K562 (cell line): ENCODE measurements at regions not wholly inside any gene's neighbourhood (a gene's known extent, or its start where the extent isn't known, plus 50 kb on each side); places are given as distances from the start of the nearest gene placed in this dataset.
A peak's percentile ranks its signal among the peaks of the same experiment; 100 is the strongest.

Experiments
- ATAC-seq: fragments of 200-7000 bp; cut with Tn5 transposase; 3 replicates; pipeline ENCODE4 v1.9.1; 2020; ENCODE audit warnings: moderate library complexity
- BruUV-seq: library from RNA; stranded (reverse); fragments of 400-500 nt; replicated peaks from 2 replicates; lab custom pipeline; 2021; lab: Mats Ljungman, UMichigan
- CTCF ChIA-PET: fragments of 300-600 bp; formaldehyde crosslinking; extraction: SDS; loops from one replicate; lab custom pipeline; 2021; ENCODE audit warnings: low intra/inter-chr PET ratio; lab: Yijun Ruan, JAX
- POLR2A ChIA-PET: fragments of 300-600, 350-650 bp; sonication (Branson Sonifier 250); formaldehyde crosslinking; extraction: SDS; loops from one replicate; lab custom pipeline; 2021; ENCODE audit warnings: antibody characterized with exemption, inconsistent platforms; lab: Yijun Ruan, JAX
- DNase-seq, 4 experiments: peaks; one replicate each; pipeline versions ENCODE4 v3.0.0 to v3.0.0-alpha.2; 2011 to 2018; ENCODE audit warnings: low spot score in 3 of 4, mixed read lengths in 3 of 4; ENCODE audit errors: extremely low read depth in 1 of 4
- FAIRE-seq: peaks from 2 replicates; lab custom pipeline; 2011; peaks lifted over from hg19 to GRCh38; lab: Jason Lieb, UNC
- H2AFZ ChIP-seq: 2 replicates; pipeline ENCODE4 v1.6.0; 2011; ENCODE audit warnings: low read depth, low read length, control low read depth, inconsistent platforms
- H3K27ac ChIP-seq: fragments of 200-600 bp; 3 replicates; pipeline ENCODE4 v1.8.0; 2011; ENCODE audit warnings: low read depth, mild to moderate bottlenecking, control low read depth, inconsistent platforms, low read length, moderate library complexity, mixed read lengths; ENCODE audit errors: extremely low read depth
- H3K27me3 ChIP-seq, 2 experiments: fragments of 300-600 bp in 1 of 2; 2 replicates in 1 of 2; 3 replicates in 1 of 2; pipeline versions ENCODE4 v1.6.0 to v1.8.0; 2011; ENCODE audit warnings: inconsistent platforms in 2 of 2, low read length in 2 of 2, mild to moderate bottlenecking in 1 of 2, mixed read lengths in 1 of 2, moderate library complexity in 1 of 2; ENCODE audit not compliant: control insufficient read depth in 2 of 2, insufficient read depth in 2 of 2
- H3K36me3 ChIP-seq: fragments of 300-600 bp; 3 replicates; pipeline ENCODE4 v1.8.0; 2011; ENCODE audit warnings: mild to moderate bottlenecking, low read length, inconsistent platforms; ENCODE audit not compliant: control insufficient read depth, insufficient read depth
- H3K4me1 ChIP-seq, 2 experiments: fragments of 200-600 bp in 1 of 2; replicated peaks in 1 of 2; 2 replicates in 1 of 2; 3 replicates in 1 of 2; pipeline versions ENCODE4 v1.5.1 to v1.8.0; 2011; ENCODE audit warnings: inconsistent platforms in 2 of 2, low read length in 2 of 2, mild to moderate bottlenecking in 1 of 2, mixed read lengths in 1 of 2, moderate library complexity in 1 of 2; ENCODE audit not compliant: control insufficient read depth in 2 of 2, insufficient read depth in 2 of 2
- H3K4me2 ChIP-seq: 2 replicates; pipeline ENCODE4 v1.6.1; 2011; ENCODE audit warnings: low read length, control low read depth, inconsistent platforms, mixed read lengths; ENCODE audit not compliant: insufficient read depth
- H3K4me3 ChIP-seq: fragments of 200-600 bp; sonication (generic), shearing (Covaris generic); 2 replicates; pipeline ENCODE4 v1.5.1; 2016; ENCODE audit warnings: control low read depth, inconsistent platforms
- H3K79me2 ChIP-seq: fragments of 200-600 bp; 3 replicates; pipeline ENCODE4 v1.8.0; 2011; ENCODE audit warnings: low read length, inconsistent platforms; ENCODE audit not compliant: control insufficient read depth, insufficient read depth
- H3K9ac ChIP-seq, 2 experiments: 2 replicates each; pipeline versions ENCODE4 v1.6.0 to v1.6.1; 2011; ENCODE audit warnings: low read depth in 2 of 2, low read length in 2 of 2, control low read depth in 1 of 2, inconsistent platforms in 1 of 2, mild to moderate bottlenecking in 1 of 2, mixed read lengths in 1 of 2; ENCODE audit not compliant: insufficient read depth in 1 of 2
- H3K9me1 ChIP-seq: one replicate; pipeline ENCODE4 v1.6.0; 2011; ENCODE audit warnings: inconsistent platforms, mild to moderate bottlenecking, low read length, moderate library complexity; ENCODE audit not compliant: control insufficient read depth, insufficient read depth
- H3K9me3 ChIP-seq: replicated peaks from 2 replicates; pipeline ENCODE4 v1.5.1; 2011; ENCODE audit warnings: low read depth, low read length, inconsistent platforms; ENCODE audit not compliant: control insufficient read depth, insufficient read depth
- H4K20me1 ChIP-seq: replicated peaks from 2 replicates; pipeline ENCODE4 v1.6.1; 2011; ENCODE audit warnings: low read length, inconsistent platforms, mixed read lengths; ENCODE audit not compliant: control insufficient read depth, insufficient read depth
- HSF4 ChIP-seq: fragments of 250-450 bp; sonication (Bioruptor Pico); IDR thresholded peaks from 2 replicates; pipeline ENCODE4 v2.1.2; 2022; ENCODE audit warnings: mild to moderate bottlenecking, moderate library complexity, borderline replicate concordance
- MEF2D ChIP-seq: conservative IDR thresholded peaks from 2 replicates; pipeline ENCODE4 v1.6.1; 2016; ENCODE audit warnings: low read depth, missing genetic modification characterization, missing compliant biosample characterization
- WGBS: fragments of 100-300 bp; shearing (Covaris generic); methylation state at CpG from one replicate; pipeline ENCODE4 v1.1.6; 2016; ENCODE audit warnings: low coverage, mixed read lengths; ENCODE audit not compliant: insufficient coverage; ENCODE audit errors: missing lambda C conversion rate; 5-methylcytosine and 5-hydroxymethylcytosine counted together
- in situ Hi-C: fragments of 300-500 bp; cut with MboI; formaldehyde crosslinking; loops from 4 replicates; pipeline ENCODE4 v1.15.0; 2018; ENCODE audit warnings: inconsistent platforms, mixed read lengths
- intact Hi-C: fragments of 100-400 bp; cut with micrococcal nuclease; formaldehyde crosslinking; loops from 2 replicates; pipeline ENCODE4 v1.14.2; 2022
- TF ChIP-seq, protein P1 (sequence below), 2 experiments: IDR thresholded peaks in 1 of 2; conservative IDR thresholded peaks in 1 of 2; 2 replicates each; pipeline ENCODE4 v1.6.1; 2016; ENCODE audit warnings: low read depth in 2 of 2, mild to moderate bottlenecking in 1 of 2, missing compliant biosample characterization in 1 of 2, missing genetic modification characterization in 1 of 2, moderate library complexity in 1 of 2

DNA sequence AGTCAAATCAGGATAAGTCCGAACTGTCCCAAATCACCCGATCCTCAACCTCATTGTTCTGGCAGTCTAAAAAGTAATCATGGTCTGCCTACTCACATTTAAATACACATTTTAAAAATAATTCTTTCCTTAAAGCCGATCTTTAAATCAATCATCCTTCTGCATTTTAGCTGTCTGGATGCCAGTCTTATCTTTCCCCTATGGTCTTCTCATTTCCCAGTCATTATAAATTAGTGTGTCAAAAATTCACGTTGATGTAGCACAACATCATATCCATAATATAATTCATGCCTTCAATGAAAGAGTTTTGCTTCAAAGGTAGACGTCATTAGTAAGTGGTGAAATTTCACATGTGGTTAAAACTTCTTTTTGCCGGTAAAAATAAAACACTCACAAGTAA, 108.1 kb upstream of the FRG1 start:
- Histone ChIP-seq H3K9me3 (no peaks in the 10 kb centered on the region), H4K20me1 (no peaks in the 10 kb centered on the region), H3K27ac (no peak overlapping the region), H3K9ac (no peak overlapping the region), H3K4me3 (no peak overlapping the region), H3K27me3 (peaks cover 0 to 6% of the 10 kb centered on the region in 2 experiments; a peak in 2 of 5 replicates), H2AFZ (no peak overlapping the region), H3K79me2 (no peaks in the 10 kb centered on the region), H3K9me1 (no peaks in the 10 kb centered on the region)
- in situ Hi-C loops = no loop called here
- POLR2A ChIA-PET = no interaction called here
- no peak for TF ChIP-seq MEF2D (tag)
- TF ChIP-seq, protein P1, sequence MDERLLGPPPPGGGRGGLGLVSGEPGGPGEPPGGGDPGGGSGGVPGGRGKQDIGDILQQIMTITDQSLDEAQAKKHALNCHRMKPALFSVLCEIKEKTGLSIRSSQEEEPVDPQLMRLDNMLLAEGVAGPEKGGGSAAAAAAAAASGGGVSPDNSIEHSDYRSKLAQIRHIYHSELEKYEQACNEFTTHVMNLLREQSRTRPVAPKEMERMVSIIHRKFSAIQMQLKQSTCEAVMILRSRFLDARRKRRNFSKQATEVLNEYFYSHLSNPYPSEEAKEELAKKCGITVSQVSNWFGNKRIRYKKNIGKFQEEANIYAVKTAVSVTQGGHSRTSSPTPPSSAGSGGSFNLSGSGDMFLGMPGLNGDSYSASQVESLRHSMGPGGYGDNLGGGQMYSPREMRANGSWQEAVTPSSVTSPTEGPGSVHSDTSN (CRISPR knock-in tag; IDR thresholded peaks at IDR 0.05; ENCODE audit: low read depth) = no peak
- TF ChIP-seq, protein P1 (tag; conservative IDR thresholded peaks at IDR 0.05; ENCODE audit: low read depth) = 0 out of 2 replicates have a peak, but pooled peaks have one; percentile 10
- TF ChIP-seq HSF4 (CRISPR knock-in tag) = no peak
- TF ChIP-seq, all 486 proteins: peak for 1
- BruUV-seq = no TSS peak
- no peak for FAIRE-seq
- Histone ChIP-seq H3K36me3 (no peaks in the 10 kb centered on the region), H3K4me2 (no peak overlapping the region), H3K4me1 (no peaks in the 10 kb centered on the region)
- no peak for DNase-seq
- no peak for ATAC-seq
- WGBS = 11% methylated on average over 6 of the region's 6 CpGs
- CTCF ChIA-PET = no interaction called here
- intact Hi-C loops = no loop called here
